ENCODE measurements at regions not wholly inside any gene's neighbourhood (a gene's known extent, or its start where the extent isn't known, plus 50 kb on each side); places are given as distances from the start of the nearest gene placed in this dataset.

GRCh38 chr13:107824635-107825034 lies 390.7 kb downstream of the LIG4 start:
- TF ChIP-seq E2F5 (CRISPR knock-in tag; IDR thresholded peaks at IDR 0.05) = no peak
- TF ChIP-seq CTCF (IDR thresholded peaks at IDR 0.05) = no peak
- no peak for TF ChIP-seq FOXJ3 (CRISPR knock-in tag; IDR thresholded peaks at IDR 0.05; ENCODE audit: borderline replicate concordance)
- TF ChIP-seq CREM (CRISPR knock-in tag; IDR thresholded peaks at IDR 0.05) = no peak
- TF ChIP-seq ATF3 (CRISPR knock-in tag; conservative IDR thresholded peaks at IDR 0.05) = no peak
- TF ChIP-seq STAT6 (CRISPR knock-in tag; conservative IDR thresholded peaks at IDR 0.05; ENCODE audit: low read depth) = no peak
- TF ChIP-seq TEAD4 (CRISPR knock-in tag; IDR thresholded peaks at IDR 0.05) = no peak
